MM.1S (cell line): ENCODE measurements at regions not wholly inside any gene's neighbourhood (a gene's known extent, or its start where the extent isn't known, plus 50 kb on each side); places are given as distances from the start of the nearest gene placed in this dataset.

Experiments used
- CTCF ChIP-seq: fragments of 300-600 bp; sonication (generic); IDR thresholded peaks from 2 replicates; pipeline ENCODE4 v1.5.1; 2016; ENCODE audit warnings: antibody characterized with exemption, low read length, mixed read lengths
- EZH2phosphoT487 ChIP-seq: fragments of 300-600 bp; sonication (generic); IDR thresholded peaks from 2 replicates; pipeline ENCODE4 v1.6.1; 2018; ENCODE audit warnings: antibody characterized with exemption, low read length

DNA sequence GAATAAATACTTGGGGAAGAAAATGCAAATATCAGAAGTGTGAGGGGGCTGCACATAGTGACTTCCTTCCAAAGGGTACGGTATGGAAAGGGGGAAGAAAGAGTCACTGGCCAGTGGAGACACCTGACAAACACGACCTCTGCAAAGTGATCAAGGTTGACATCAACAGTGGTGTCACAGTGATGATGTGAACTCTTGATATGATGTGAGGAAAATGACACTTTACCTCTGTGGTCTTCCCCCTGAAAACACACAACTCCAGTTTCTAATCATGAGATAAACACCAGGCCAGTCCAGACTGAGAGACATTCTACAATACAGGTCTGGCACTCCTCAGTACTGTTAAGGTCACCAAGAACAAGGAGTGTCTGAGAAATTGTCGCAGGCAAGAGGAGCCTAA lies 169.7 kb downstream of the BUB3 start:
- no peak for TF ChIP-seq CTCF
- TF ChIP-seq EZH2phosphoT487, result no peak
